ENCODE measurements at regions not wholly inside any gene's neighbourhood (a gene's known extent, or its start where the extent isn't known, plus 50 kb on each side); places are given as distances from the start of the nearest gene placed in this dataset.
"Not testable (repeated sequence)": the region's sequence is repeated elsewhere in the genome, so short reads cannot be mapped to it uniquely, and the experiment has no call there.

DNA sequence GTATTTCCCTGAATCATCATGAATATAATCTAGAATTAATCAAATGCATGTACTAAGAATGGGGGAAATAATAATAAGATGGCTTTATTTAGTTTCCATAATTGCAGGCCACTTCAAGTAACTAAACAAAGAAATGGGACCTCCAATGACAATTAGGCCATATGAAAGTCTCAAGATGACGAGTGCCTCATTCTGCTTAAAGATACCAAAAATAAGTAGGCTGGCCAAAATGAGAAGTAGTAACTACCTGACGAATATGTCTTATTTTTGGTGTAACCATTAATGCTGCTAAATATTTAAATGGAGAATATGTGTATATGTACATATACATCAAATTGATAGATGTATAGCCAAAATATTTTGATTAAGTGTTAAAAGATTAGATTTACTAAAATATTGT, 932.6 kb downstream of the EPHA3 start:
- ATAC-seq (no peak), DNase-seq (no peak)

DNA sequence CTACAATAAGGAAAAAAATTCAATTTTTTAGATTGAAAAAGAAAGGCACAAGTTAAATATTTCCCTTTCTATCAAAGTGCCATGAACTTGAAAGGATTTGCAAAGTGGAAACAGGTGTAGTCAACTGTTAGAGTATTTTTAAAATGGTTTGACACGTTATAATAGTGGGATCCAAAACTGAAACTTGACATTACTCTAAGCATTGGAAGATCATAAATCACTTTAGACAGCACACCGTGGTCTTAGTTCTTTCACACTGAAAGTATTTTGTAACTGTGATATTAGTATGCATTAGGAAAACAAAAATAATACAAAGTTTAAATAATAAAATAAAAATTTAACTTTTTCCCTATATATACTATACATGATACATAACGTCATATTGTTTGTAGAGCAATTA, 933.1 kb downstream of the EPHA3 start:
- intact Hi-C loops (cut with DNase I): no loop called here
- ATAC-seq: no peak
- DNase-seq: no peak

More for the DNA sequence above, 932.6 kb downstream of the EPHA3 start:
- intact Hi-C loops (cut with DNase I): no loop called here

DNA sequence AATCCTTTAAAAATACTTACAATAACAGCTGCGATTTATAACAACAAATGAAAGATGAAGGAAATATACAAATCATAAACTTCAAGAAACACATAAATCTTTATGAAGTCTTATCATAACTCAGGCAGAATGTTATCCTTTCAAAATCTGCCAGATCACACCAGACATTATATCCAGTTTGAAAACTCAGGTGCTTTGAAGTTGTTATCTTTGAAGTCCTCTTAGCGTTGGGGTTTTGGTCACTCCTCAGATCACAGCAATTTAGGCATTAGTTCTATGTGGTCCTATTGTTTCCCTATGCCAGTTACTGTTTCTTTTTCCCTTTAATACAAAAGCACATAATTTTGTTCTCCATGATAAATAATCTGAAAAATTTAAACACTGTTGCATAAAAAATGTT, 934.6 kb downstream of the EPHA3 start:
- intact Hi-C loops (cut with DNase I): no loop called here
- DNase-seq (no peak), ATAC-seq (no peak)

DNA sequence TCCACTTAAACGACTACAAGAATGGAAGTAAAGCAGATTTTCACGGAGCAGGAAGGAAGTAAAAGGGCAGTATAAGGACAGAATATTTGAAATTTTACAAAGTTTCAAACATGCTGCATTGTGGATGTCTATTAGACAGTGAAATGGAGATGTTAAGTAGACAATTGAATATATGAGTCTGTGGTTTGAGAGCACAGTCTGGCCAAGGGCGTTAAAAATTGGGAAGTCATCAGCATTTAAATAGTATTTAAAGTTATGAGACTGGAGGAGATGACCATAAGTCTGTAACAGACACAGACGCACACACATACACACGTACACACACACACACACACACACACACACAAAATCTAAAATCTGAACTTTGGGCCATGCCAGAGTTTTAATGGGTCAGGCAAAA, 935.9 kb downstream of the EPHA3 start:
- DNase-seq: no peak
- intact Hi-C loops (cut with DNase I): no loop called here
- no peak for ATAC-seq

DNA sequence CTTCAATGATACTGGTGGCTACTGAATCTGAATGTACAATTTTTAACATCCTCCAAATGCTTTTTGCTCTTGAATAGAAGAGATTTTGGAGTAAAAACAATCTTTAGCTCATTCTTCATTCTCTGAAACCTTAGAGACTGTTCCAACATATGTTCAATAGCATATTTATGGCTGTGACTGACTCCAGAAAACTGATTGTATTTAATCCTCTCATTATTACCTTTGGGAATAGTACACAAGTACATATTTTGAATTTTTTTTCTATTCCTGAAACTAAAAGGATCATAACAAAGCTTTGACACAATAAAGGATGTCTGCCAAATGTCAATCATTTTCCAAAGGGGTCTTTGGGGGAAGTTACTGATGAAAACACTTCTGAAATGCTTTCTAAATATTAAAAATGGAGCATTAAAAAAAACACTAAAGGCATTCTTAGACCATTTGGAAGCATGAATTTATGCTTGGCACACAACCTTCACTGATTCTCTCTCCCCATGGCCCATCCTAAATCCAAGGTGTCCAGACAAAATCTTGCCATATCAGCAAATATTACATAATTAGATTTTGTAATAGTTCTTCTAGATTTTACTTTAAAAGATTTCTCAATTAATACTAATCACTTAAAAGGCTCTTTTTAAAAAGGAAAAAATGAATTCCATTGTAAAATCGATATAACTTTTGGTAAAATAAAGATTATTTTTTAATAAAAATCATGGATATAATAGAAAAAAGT, 936.8 kb downstream of the EPHA3 start:
- intact Hi-C loops (cut with DNase I): no loop called here
- DNase-seq: no peak
- ATAC-seq: no peak

DNA sequence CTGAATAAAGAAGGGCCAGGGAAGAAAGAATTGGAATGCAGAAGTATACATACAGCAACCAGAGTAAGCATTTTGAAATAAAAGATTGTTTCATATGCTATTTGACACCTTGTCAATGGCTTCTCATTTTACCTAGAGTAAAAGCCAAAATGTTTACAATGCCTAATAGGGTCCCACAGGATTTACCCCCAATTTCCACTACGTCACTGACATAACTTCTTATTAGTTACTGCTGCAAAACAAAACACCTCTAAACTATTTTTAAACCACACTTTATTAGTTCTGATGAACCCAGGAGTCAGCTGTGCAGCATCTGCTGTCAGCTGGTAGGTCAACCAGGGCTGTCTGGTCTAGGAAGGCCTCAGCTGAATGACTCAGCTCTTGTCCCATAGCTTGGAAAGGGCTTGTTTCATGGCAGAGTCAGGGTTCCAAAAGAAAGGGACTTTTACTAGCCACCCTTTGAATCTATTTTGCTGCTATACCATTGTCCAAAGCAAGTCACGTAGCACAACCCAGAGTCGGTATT, 945.1 kb downstream of the EPHA3 start:
- no peak for DNase-seq
- intact Hi-C loops (cut with DNase I): no loop called here
- no peak for ATAC-seq

DNA sequence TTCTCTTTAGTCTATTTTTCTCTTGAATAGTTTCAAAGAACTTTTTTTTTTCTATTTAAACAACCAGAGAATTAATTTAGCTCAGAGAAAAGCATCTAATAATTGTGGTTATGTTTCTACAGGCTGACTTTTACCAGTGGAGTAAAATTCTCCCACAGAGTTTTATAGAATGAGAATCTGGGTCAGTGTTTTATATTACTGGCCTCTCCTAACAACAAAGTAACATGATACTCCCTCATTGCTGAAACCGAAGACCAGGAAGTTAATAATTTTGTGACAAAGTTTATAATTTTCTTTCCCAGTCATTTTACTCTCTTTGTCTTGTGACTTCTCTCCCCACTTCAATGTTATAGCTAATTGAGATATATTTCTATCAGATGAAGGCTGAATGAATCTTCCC, 946.9 kb downstream of the EPHA3 start:
- intact Hi-C loops (cut with DNase I): no loop called here
- DNase-seq (no peak), ATAC-seq (no peak)

DNA sequence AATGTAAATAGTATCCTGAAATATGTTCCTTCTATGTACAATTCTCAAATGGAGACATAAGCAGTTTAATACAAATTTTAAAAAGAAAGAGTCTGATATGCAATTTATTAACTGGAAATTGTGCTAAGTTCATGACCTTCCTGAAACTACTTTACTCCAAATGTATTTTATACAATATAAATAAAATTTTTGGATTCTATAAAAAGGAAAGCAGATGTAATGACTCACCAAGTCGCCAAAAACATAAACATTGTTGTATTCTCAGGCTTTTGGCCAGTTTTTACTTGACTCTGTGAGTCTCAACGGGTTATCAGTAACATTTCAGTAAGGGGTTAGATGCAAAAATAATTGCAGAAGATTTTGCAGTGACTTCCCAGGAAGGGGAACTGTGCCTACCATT, 948.2 kb downstream of the EPHA3 start:
- DNase-seq (no peak), ATAC-seq (no peak)
- intact Hi-C loops (cut with DNase I): no loop called here

DNA sequence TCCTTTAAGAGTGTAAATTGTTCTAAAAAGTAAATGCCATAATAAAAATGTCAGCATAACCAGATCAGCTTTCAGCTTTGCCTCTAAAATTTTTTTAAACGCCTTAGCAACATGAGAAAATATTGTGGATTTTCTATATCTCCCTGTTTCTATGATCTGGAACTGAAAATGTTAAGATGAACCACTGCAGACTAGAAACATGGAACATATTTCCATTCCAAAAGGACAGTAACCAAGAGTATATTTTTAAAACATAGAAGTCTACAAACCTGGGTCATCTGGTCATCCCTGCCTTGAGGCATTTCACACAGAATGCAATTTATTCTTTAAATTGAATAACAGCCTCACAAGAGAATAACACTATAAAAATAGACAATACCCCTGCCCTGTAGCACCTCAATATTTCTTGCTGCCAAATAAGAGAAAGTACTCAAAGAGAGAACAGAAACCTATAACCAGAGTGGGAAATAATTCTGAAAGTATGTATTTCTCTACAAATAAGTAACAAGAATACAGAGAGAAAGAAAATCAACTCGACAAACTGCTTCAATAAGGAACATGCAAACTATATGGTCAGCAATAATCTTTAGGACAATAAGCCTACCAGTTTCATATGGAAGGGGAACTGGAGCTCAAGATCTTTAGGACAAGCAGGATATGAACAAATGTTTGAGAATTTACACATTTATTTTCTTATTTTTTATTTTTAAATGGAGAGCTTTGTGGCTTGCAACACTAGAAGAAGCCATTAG, 949.0 kb downstream of the EPHA3 start:
- intact Hi-C loops (cut with DNase I): no loop called here
- DNase-seq: no peak
- ATAC-seq: no peak

DNA sequence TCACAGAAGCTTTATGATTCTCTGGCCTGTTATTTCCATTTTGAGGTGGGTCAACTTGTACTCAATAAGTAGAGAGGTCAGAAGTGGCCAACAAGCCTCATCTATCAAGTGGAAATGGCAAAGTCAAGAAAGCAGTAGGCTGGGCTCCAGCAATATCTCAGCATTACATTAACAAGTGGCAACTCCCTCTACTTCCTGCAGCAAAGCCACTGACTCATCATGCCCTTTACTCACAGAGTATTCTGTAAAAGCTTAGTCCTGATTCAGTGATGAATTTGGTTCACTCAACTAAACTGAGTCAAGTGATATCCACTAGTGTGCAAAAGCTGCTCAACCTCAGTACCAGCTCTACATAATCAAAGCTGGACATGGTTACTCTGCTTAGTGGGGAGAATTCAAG, 954.6 kb downstream of the EPHA3 start:
- no peak for ATAC-seq

DNA sequence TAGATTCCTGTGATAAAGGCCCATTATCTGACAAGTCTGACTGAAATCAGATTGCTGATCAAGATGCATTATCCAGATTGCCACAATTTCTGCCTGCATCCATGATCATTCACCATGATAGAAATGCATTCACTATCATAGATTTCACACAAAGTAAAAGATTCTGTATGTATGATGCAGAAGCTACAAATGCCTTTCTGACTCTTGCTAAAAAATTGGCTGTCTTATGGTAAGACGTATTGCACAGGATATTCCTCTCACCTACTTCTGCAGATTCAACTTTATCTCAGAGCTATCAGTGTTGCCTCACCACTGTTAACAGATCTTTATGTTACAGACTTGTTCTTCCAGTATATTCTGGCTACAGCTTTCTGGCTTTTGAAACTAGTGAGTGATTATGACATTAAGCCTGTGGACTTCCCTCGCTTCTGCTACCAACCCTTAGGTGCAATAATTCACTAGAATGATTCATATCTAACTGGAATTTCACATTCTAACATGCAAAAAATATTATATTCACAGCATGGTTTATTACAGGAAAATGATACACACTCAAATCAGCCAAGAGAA, 955.3 kb downstream of the EPHA3 start:
- intact Hi-C loops (cut with DNase I): no loop called here
- ATAC-seq (no peak), DNase-seq (no peak)

More for the DNA sequence above, 954.6 kb downstream of the EPHA3 start:
- DNase-seq: no peak
- intact Hi-C loops (cut with DNase I): no loop called here

DNA sequence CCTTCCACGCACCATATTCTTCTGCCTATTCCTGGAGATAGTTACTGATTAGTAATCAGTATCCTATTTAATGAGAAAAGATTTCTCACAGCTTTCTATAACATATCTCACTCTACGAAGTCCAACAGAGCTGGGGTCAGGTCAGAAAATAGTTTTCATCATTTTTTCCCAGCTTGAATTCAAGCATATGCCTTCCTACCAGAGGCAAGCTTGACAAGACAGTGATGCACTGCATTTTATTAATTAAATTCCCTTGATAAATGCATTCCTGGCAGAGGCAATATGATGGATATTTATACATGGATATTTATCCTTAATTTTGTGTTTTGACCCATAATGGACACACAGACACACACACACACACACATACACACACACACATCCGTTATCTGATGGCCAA, 961.4 kb downstream of the EPHA3 start:
- intact Hi-C loops (cut with DNase I): no loop called here
- DNase-seq (no peak), ATAC-seq (no peak)

DNA sequence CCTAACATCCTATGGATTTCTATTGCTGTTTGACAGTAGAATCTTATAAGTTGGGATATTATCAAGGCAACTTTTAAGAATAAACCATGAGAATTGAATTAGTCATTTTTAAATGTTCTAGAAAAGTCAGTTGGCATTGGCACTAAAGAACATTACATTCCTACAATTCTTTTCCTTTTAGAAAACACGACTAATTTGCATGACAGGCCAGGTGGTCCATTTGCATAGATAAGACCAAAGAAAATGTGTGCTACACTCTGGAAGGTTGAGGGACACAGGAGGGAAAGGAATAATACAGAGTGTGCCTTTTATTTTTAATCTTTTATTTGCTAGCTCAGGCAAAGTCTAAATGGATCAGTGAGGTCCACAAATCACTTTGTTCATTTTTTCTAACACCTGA, 962.3 kb downstream of the EPHA3 start:
- no peak for DNase-seq
- intact Hi-C loops (cut with DNase I): no loop called here
- no peak for ATAC-seq

DNA sequence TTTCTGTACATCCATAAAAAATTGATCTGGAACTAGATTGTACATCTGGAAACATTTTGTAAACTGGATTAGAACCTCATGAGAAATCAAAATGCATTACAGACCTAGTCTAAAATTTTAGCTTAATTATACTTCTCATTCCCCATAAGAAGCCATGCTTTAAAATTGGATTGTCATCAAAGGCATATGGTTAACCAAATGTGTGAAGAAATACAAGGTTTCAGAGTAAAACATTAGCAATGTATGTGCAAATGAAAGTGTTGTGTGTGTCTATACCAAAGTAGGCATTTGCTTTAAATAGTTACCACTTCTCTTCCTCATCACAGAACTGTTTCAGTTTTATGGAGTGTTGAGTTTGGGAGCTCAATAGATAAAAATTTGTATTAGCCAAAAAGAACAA, 968.7 kb downstream of the EPHA3 start:
- intact Hi-C loops (cut with DNase I): no loop called here
- DNase-seq: no peak
- no peak for ATAC-seq

DNA sequence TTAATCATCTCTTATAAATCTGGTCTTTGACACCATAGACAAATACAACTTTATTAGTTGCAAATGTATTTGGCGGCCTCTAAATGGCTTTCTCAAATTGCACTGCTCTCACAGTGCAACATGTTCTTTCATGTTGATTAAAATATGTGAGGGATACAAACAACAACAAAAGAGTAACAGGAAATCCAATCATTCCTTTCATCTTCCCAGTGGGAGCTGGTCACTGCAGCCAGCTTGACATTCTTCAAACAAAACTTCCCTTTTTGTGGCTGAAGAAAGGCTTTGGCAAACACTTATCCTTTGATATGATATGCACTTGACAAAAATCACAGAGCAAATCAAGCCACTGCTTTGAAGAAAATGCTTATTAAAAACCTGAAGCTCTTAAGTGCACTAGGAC, 973.6 kb downstream of the EPHA3 start:
- intact Hi-C loops (cut with DNase I): no loop called here
- DNase-seq: no peak
- ATAC-seq: no peak

DNA sequence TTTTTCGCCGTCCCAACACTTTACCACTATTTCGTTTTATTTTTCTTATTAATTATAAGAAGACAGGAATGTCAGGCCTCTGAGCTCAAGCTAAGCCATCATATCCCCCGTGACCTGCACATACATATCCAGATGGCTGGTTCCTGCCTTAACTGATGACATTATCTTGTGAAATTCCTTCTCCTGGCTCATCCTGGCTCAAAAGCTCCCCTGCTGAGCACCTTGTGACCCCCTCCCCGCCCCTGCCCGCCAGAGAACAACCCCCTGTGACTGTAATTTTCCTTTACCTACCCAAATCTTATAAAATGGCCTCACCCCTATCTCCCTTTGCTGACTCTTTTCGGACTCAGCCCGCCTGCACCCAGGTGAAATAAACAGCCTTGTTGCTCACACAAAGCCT, 978.9 kb downstream of the EPHA3 start:
- ATAC-seq; DNase-seq; intact Hi-C loops (cut with DNase I): not testable (repeated sequence)

DNA sequence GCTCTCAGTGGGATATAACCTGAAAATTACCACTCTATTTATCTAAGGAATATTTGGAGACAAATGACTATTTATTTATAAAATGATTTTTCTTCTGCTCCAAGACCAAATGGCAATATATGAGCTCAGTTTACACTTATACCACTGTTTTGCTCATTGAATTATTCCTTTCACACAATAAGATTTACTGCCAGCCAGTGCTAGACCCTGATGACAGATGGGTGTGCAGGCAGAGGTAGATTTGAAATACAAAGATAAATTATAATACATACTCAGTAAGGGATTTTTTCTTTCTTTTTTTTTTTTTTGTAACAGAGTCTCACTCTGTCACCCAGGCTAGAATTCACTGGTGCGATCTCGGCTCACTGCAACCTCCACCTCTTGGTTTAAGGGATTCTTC, 980.3 kb downstream of the EPHA3 start:
- ATAC-seq (no peak), DNase-seq (no peak)
- intact Hi-C loops (cut with DNase I): no loop called here

DNA sequence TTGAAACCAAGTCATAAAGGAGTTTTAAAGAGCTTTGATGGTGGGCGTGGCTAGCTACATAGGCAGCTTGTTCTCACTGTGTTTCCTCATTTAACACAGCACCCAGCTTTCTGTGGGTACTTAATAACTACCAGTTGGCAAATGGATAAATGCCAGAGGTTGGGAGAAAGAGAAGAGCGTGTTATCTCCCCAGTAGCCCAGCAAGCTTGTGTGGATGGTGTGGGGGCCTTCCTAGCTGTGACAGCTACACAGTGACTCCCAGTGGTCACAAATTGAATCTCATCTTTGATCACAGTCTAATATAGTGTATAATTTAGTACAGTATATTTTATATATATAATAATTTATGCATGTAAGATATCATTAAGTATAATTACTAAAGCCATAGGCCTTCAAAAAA, 984.1 kb downstream of the EPHA3 start:
- intact Hi-C loops (cut with DNase I): no loop called here
- DNase-seq (peak; percentile 22), ATAC-seq (peak; percentile 63 to 67)

DNA sequence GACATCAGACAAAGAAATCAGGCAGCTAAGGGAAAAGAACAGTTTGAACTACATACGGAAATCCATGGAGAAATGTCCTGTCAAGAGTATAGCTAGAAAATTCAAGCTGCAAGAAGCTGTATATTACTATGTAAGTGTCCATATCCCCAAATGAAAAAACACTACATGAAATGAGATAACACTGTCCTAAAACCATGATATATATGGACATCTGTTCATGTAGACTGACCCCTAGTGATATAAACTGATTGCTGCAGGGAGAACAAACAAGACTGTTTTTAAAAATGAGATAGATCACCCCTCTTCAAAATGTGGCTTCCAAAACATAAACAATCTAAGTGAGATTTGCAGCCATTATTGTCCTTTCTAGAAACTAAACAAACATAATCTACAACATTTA, 985.6 kb downstream of the EPHA3 start:
- intact Hi-C loops (cut with DNase I): no loop called here
- no peak for ATAC-seq
- DNase-seq: no peak

DNA sequence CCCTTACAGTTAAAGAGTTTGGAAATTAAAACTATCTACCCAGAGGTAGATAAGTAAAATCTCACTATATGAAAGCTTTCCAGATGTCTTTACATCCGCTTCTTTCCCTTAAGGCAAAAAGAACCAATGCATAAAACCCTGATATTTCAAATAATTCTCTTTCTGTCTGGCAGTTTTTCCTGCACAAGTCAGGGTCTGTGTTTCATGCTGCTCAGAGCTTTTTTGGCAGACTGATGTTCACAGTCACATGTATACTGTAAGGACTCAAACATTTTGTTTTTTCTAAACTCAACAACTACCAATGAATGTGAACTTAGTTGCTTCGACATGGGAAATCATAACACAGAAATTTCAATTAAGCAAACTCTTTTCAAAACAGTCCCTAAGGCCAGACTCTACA, 988.4 kb downstream of the EPHA3 start:
- intact Hi-C loops (cut with DNase I): no loop called here
- ATAC-seq: no peak
- no peak for DNase-seq

DNA sequence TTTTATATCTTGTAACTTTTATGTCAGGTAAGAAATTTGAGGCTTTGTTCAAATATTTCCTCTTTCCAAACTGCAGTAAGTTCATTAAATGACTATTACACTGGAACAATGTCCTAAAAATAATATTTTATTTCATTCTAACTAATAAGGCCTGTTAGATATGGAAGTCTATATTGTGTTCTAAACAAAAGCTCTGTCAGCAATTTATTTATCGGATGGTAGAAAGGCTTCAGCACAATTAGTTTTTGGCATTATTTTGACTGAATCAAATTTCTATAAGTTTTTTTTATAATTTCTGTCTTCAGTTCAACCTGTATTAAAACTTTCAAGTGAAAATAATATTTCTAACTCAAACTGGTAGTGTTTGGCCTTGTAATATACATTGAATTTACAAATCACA, 992.1 kb downstream of the EPHA3 start:
- ATAC-seq: no peak
- DNase-seq: no peak
- intact Hi-C loops (cut with DNase I): no loop called here

Data from left cardiac atrium (tissue), 4 donors.